CD14-positive monocyte (primary cell): ENCODE measurements at regions not wholly inside any gene's neighbourhood (a gene's known extent, or its start where the extent isn't known, plus 50 kb on each side); places are given as distances from the start of the nearest gene placed in this dataset.

Experiments
- DNase-seq, 3 donors: peaks; one replicate each; pipeline ENCODE4 v3.0.0-alpha.2; 2011 to 2022
- H2AFZ ChIP-seq: 2 replicates; pipeline ENCODE4 v1.6.0; 2012; ENCODE audit warnings: mild to moderate bottlenecking, low read depth, low read length, inconsistent platforms; ENCODE audit not compliant: insufficient read depth, poor library complexity, severe bottlenecking
- H3K27ac ChIP-seq, 2 donors: 1 replicate in 1 of 2; 2 replicates in 1 of 2; pipeline ENCODE4 v1.5.1; 2012 to 2013; ENCODE audit warnings: low read length in 2 of 2, control low read depth in 1 of 2, inconsistent platforms in 1 of 2, low read depth in 1 of 2, mild to moderate bottlenecking in 1 of 2
- H3K27me3 ChIP-seq, 2 donors: one replicate each; pipeline versions ENCODE4 v1.6.0 to v1.6.1; 2011 to 2013; ENCODE audit warnings: low read length in 2 of 2; ENCODE audit not compliant: control insufficient read depth in 2 of 2, insufficient read depth in 2 of 2
- H3K36me3 ChIP-seq, 2 donors: replicated peaks in 1 of 2; 1 replicate in 1 of 2; 2 replicates in 1 of 2; pipeline versions ENCODE4 v1.5.1 to v1.6.1; 2012 to 2013; ENCODE audit warnings: low read length in 2 of 2, control low read depth in 1 of 2, inconsistent platforms in 1 of 2, mild to moderate bottlenecking in 1 of 2; ENCODE audit not compliant: insufficient read depth in 2 of 2, control insufficient read depth in 1 of 2
- H3K4me1 ChIP-seq, 2 donors: 1 replicate in 1 of 2; 2 replicates in 1 of 2; pipeline versions ENCODE4 v1.5.1 to v1.6.1; 2012 to 2013; ENCODE audit warnings: low read length in 2 of 2, control low read depth in 1 of 2, inconsistent platforms in 1 of 2, mild to moderate bottlenecking in 1 of 2, moderate library complexity in 1 of 2; ENCODE audit not compliant: insufficient read depth in 2 of 2, control insufficient read depth in 1 of 2
- H3K4me2 ChIP-seq: replicated peaks from 2 replicates; pipeline ENCODE3; 2012; ENCODE audit warnings: low read length, moderate library complexity, mild to moderate bottlenecking; ENCODE audit not compliant: poor library complexity, severe bottlenecking; ENCODE audit errors: extremely low read depth
- H3K4me3 ChIP-seq, 3 experiments: fragments of 200-600 bp in 1 of 3; sonication (generic) in 1 of 3; replicated peaks in 1 of 3; 1 replicate in 2 of 3; 2 replicates in 1 of 3; pipeline ENCODE4 v1.5.1; 2011 to 2013; ENCODE audit warnings: low read length in 3 of 3, mild to moderate bottlenecking in 3 of 3, control low read depth in 2 of 3, low read depth in 2 of 3, inconsistent platforms in 1 of 3, moderate library complexity in 1 of 3
- H3K79me2 ChIP-seq: 2 replicates; pipeline ENCODE4 v1.6.0; 2012; ENCODE audit warnings: mild to moderate bottlenecking, control low read depth, inconsistent platforms, low read length, moderate library complexity; ENCODE audit not compliant: insufficient read depth
- H3K9ac ChIP-seq: 2 replicates; pipeline ENCODE4 v1.6.0; 2017; ENCODE audit warnings: low read length, mild to moderate bottlenecking; ENCODE audit not compliant: insufficient read depth, poor library complexity, severe bottlenecking
- H3K9me3 ChIP-seq, 2 donors: replicated peaks in 1 of 2; 1 replicate in 1 of 2; 2 replicates in 1 of 2; pipeline versions ENCODE4 v1.5.1 to v1.6.1; 2012 to 2013; ENCODE audit warnings: low read length in 2 of 2, control low read depth in 1 of 2; ENCODE audit not compliant: control insufficient read depth in 1 of 2, insufficient read depth in 1 of 2
- H4K20me1 ChIP-seq: 2 replicates; pipeline ENCODE4 v1.6.0; 2012; ENCODE audit warnings: mild to moderate bottlenecking, low read length, control low read depth, moderate library complexity; ENCODE audit not compliant: insufficient read depth
- H3K27ac Mint-ChIP-seq, 7 donors: one replicate each; pipeline ENCODE4 v1.8.0; 2020; ENCODE audit warnings: mild to moderate bottlenecking in 7 of 7, mixed read lengths in 7 of 7, moderate library complexity in 6 of 7, inconsistent platforms in 2 of 7
- H3K27me3 Mint-ChIP-seq, 3 donors: one replicate each; pipeline ENCODE4 v1.8.0; 2021 to 2022; ENCODE audit warnings: low read depth in 3 of 3, mild to moderate bottlenecking in 3 of 3, mixed read lengths in 3 of 3, moderate library complexity in 3 of 3, inconsistent platforms in 1 of 3
- H3K36me3 Mint-ChIP-seq, 2 donors: one replicate each; pipeline ENCODE4 v1.8.0; 2020; ENCODE audit warnings: mixed read lengths in 2 of 2, inconsistent platforms in 1 of 2, mild to moderate bottlenecking in 1 of 2
- H3K4me1 Mint-ChIP-seq: one replicate; pipeline ENCODE4 v1.8.0; 2020; ENCODE audit warnings: mild to moderate bottlenecking, mixed read lengths
- H3K4me3 Mint-ChIP-seq, 2 donors: one replicate each; pipeline ENCODE4 v1.8.0; 2020; ENCODE audit warnings: mild to moderate bottlenecking in 2 of 2, mixed read lengths in 2 of 2, moderate library complexity in 1 of 2
- H3K9me3 Mint-ChIP-seq, 7 donors: one replicate each; pipeline ENCODE4 v1.8.0; 2020 to 2022; ENCODE audit warnings: mixed read lengths in 7 of 7, mild to moderate bottlenecking in 6 of 7, moderate library complexity in 6 of 7, inconsistent platforms in 2 of 7
- WGBS: methylation state at CpG from one replicate; pipeline ENCODE4 v1.1.5; 2013; ENCODE audit warnings: missing lambda C conversion rate; ENCODE audit not compliant: insufficient coverage; 5-methylcytosine and 5-hydroxymethylcytosine counted together
- intact Hi-C, 2 donors: fragments of 100-400 bp; cut with micrococcal nuclease; formaldehyde crosslinking; loops; one replicate each; pipeline versions ENCODE4 v1.15.0 to v1.15.1; 2023
- TF ChIP-seq, protein P1 (sequence below): fragments of 200-600 bp; IDR thresholded peaks from one replicate; pipeline ENCODE4 v1.8.0; 2022; ENCODE audit warnings: antibody characterized with exemption, mild to moderate bottlenecking

DNA sequence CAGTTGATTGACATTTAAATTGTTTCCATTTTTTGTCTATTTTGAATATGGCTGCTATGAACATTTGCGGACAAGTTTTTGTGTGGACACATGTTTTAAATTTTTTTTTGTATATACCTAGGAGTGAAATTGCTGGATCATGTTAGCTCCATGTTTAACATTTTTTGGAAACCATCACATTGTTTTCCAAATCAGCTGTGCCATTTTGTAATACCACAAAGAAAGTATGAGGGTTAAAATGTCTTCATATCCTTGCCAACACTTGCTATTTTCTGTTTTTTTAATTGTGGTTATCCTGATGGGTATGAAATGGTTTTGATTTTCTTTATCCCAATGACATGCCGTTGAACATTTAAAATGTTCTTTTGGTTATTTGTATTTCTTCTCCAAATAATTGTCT is 52.1 kb downstream of the CARTPT start:
- H3K4me1 Mint-ChIP-seq = no peaks in the 10 kb centered on the region
- no peaks in the 10 kb centered on the region for H4K20me1 ChIP-seq
- H3K36me3 ChIP-seq = no peaks in the 10 kb centered on the region
- DNase-seq = no peak
- no peaks in the 10 kb centered on the region for H3K27me3 ChIP-seq
- H3K27ac Mint-ChIP-seq = no peak overlapping the region
- no peaks in the 10 kb centered on the region for H3K79me2 ChIP-seq
- intact Hi-C loops = no loop called here
- H3K4me3 Mint-ChIP-seq = no peak overlapping the region
- no peak overlapping the region for H3K4me2 ChIP-seq
- H3K9me3 ChIP-seq = no peaks in the 10 kb centered on the region
- no peak overlapping the region for H3K9ac ChIP-seq
- WGBS = no CpG with 5 or more reads among the region's 2 CpGs
- H2AFZ ChIP-seq = no peak overlapping the region
- H3K9me3 Mint-ChIP-seq = no peaks in the 10 kb centered on the region
- no peak overlapping the region for H3K27ac ChIP-seq
- no peaks in the 10 kb centered on the region for H3K4me1 ChIP-seq
- no peaks in the 10 kb centered on the region for H3K36me3 Mint-ChIP-seq
- no peak overlapping the region for H3K4me3 ChIP-seq
- H3K27me3 Mint-ChIP-seq = peaks cover 0 to 4% (median 4%) of the 10 kb centered on the region in 3 donors
- TF ChIP-seq, protein P1, sequence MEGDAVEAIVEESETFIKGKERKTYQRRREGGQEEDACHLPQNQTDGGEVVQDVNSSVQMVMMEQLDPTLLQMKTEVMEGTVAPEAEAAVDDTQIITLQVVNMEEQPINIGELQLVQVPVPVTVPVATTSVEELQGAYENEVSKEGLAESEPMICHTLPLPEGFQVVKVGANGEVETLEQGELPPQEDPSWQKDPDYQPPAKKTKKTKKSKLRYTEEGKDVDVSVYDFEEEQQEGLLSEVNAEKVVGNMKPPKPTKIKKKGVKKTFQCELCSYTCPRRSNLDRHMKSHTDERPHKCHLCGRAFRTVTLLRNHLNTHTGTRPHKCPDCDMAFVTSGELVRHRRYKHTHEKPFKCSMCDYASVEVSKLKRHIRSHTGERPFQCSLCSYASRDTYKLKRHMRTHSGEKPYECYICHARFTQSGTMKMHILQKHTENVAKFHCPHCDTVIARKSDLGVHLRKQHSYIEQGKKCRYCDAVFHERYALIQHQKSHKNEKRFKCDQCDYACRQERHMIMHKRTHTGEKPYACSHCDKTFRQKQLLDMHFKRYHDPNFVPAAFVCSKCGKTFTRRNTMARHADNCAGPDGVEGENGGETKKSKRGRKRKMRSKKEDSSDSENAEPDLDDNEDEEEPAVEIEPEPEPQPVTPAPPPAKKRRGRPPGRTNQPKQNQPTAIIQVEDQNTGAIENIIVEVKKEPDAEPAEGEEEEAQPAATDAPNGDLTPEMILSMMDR = no peak

DNA sequence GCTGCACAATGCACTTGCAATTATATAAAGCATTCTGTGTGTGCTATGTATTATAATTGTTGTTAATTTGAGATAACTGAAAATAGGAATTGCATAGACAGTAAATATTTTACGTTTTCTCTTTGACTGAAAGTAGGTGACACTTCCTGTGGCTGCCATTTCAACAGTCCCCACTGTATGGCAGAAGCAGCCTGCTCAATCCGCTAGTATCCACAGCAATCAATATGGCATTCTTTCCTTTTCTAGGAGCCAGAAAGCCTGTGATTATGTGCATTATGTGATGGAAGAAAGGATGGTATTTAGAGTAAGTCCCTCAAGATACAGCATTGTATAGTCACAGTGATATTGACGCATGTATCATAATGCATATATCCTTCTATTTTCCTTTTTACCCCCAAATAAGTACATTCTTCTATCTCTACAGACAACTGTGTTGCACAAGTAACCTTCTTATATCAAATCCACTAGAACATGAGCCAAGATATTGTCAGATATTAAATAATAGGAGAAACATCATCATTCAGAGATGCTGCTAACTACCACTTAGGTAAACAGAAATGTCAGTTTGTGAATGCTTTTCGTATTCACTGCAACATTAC is 59.7 kb downstream of the CARTPT start:
- Mint-ChIP-seq H3K36me3 (no peaks in the 10 kb centered on the region), H3K27ac (no peak overlapping the region), H3K4me3 (no peak overlapping the region), H3K9me3 (no peaks in the 10 kb centered on the region), H3K4me1 (peaks cover 5% of the 10 kb centered on the region), H3K27me3 (peaks cover 0 to 11% (median 6%) of the 10 kb centered on the region in 3 donors)
- Histone ChIP-seq H3K9me3 (no peaks in the 10 kb centered on the region), H3K9ac (no peak overlapping the region), H3K36me3 (no peaks in the 10 kb centered on the region), H3K79me2 (no peaks in the 10 kb centered on the region), H4K20me1 (no peaks in the 10 kb centered on the region), H3K4me2 (no peak overlapping the region), H2AFZ (no peak overlapping the region), H3K27ac (no peak overlapping the region), H3K4me1 (no peaks in the 10 kb centered on the region), H3K4me3 (no peak overlapping the region), H3K27me3 (no peaks in the 10 kb centered on the region)
- 40% methylated on average over 1 of the region's 4 CpGs for WGBS
- intact Hi-C loops = no loop called here
- TF ChIP-seq, protein P1 = no peak
- no peak for DNase-seq
